ENCODE measurements at regions not wholly inside any gene's neighbourhood (a gene's known extent, or its start where the extent isn't known, plus 50 kb on each side); places are given as distances from the start of the nearest gene placed in this dataset.
"Not testable (repeated sequence)": the region's sequence is repeated elsewhere in the genome, so short reads cannot be mapped to it uniquely, and the experiment has no call there.

GRCh38 chrX:150270622-150271021 is 92.5 kb upstream of the MAMLD1 start:
- no peaks in the 10 kb centered on the region for H3K36me3 ChIP-seq
- H3K27me3 ChIP-seq (replicated peaks) = no peaks in the 10 kb centered on the region
- no peaks in the 10 kb centered on the region for H3K9me3 ChIP-seq (replicated peaks)
- no peaks in the 10 kb centered on the region for H3K4me1 ChIP-seq (replicated peaks)
- H3K27ac ChIP-seq = no peak overlapping the region
- DNase-seq (ENCODE audit: low read depth in 1 of 2, low spot score in 2 of 2) = no peak
- no peak overlapping the region for H3K4me3 ChIP-seq

GRCh38 chrX:150273575-150274294 is 89.4 kb upstream of the MAMLD1 start:
- H3K27me3 ChIP-seq (replicated peaks); H3K27ac ChIP-seq; H3K4me1 ChIP-seq (replicated peaks); H3K36me3 ChIP-seq; H3K9me3 ChIP-seq (replicated peaks); DNase-seq (ENCODE audit: low read depth in 1 of 2, low spot score in 2 of 2); H3K4me3 ChIP-seq: not testable (repeated sequence)

- Histone ChIP-seq H3K27me3 (replicated peaks) (no peaks in the 10 kb centered on the region), H3K9me3 (replicated peaks) (no peaks in the 10 kb centered on the region), H3K4me1 (replicated peaks) (no peaks in the 10 kb centered on the region), H3K4me3 (no peak overlapping the region), H3K27ac (no peak overlapping the region), H3K36me3 (no peaks in the 10 kb centered on the region)
- no peak for DNase-seq (ENCODE audit: low read depth in 1 of 2, low spot score in 2 of 2)
These were observed 80.2 kb upstream of the MAMLD1 start for GRCh38 chrX:150282953-150283352.

GRCh38 chrX:150291014-150291413 is 72.1 kb upstream of the MAMLD1 start:
- no peak for DNase-seq (ENCODE audit: low read depth in 1 of 2, low spot score in 2 of 2)
- Histone ChIP-seq H3K27me3 (replicated peaks) (no peaks in the 10 kb centered on the region), H3K4me3 (no peak overlapping the region), H3K36me3 (no peaks in the 10 kb centered on the region), H3K27ac (no peak overlapping the region), H3K4me1 (replicated peaks) (no peaks in the 10 kb centered on the region), H3K9me3 (replicated peaks) (no peaks in the 10 kb centered on the region)

- H3K4me1 ChIP-seq (replicated peaks) = peaks cover 3% of the 10 kb centered on the region; the same call in 1 of the 2 replicates
- no peaks in the 10 kb centered on the region for H3K9me3 ChIP-seq (replicated peaks)
- H3K27me3 ChIP-seq (replicated peaks) = no peaks in the 10 kb centered on the region
- no peak overlapping the region for H3K4me3 ChIP-seq
- no peak overlapping the region for H3K27ac ChIP-seq
- H3K36me3 ChIP-seq = no peaks in the 10 kb centered on the region
- no peak for DNase-seq (ENCODE audit: low read depth in 1 of 2, low spot score in 2 of 2)
These were observed 69.7 kb upstream of the MAMLD1 start for GRCh38 chrX:150293311-150294013.

- peak in 1 of 2 experiments; percentile 11 for DNase-seq (ENCODE audit: low read depth in 1 of 2, low spot score in 2 of 2)
These were observed 64.1 kb upstream of the MAMLD1 start for GRCh38 chrX:150298841-150299551.

GRCh38 chrX:150299579-150299978 is 63.5 kb upstream of the MAMLD1 start:
- DNase-seq (ENCODE audit: low read depth in 1 of 2, low spot score in 2 of 2) = no peak
- no peaks in the 10 kb centered on the region for H3K27me3 ChIP-seq (replicated peaks)
- H3K36me3 ChIP-seq = no peaks in the 10 kb centered on the region

More at GRCh38 chrX:150298841-150299551, 64.1 kb upstream of the MAMLD1 start:
- Histone ChIP-seq H3K4me3 (no peak overlapping the region), H3K4me1 (replicated peaks) (peaks cover 9% of the 10 kb centered on the region; the same call in 1 of the 2 replicates), H3K36me3 (no peaks in the 10 kb centered on the region), H3K27me3 (replicated peaks) (no peaks in the 10 kb centered on the region), H3K27ac (no peak overlapping the region), H3K9me3 (replicated peaks) (no peaks in the 10 kb centered on the region)

GRCh38 chrX:150303386-150304097 is 59.6 kb upstream of the MAMLD1 start:
- Histone ChIP-seq H3K4me3 (no peak overlapping the region), H3K9me3 (replicated peaks) (no peaks in the 10 kb centered on the region), H3K27me3 (replicated peaks) (no peaks in the 10 kb centered on the region), H3K36me3 (no peaks in the 10 kb centered on the region), H3K4me1 (replicated peaks) (peaks cover 5% of the 10 kb centered on the region; the same call in 1 of the 2 replicates), H3K27ac (no peak overlapping the region)
- no peak for DNase-seq (ENCODE audit: low read depth in 1 of 2, low spot score in 2 of 2)

More at GRCh38 chrX:150299579-150299978, 63.5 kb upstream of the MAMLD1 start:
- peaks cover 9% of the 10 kb centered on the region; the same call in 1 of the 2 replicates for H3K4me1 ChIP-seq (replicated peaks)
- H3K27ac ChIP-seq = no peak overlapping the region
- H3K4me3 ChIP-seq = no peak overlapping the region
- no peaks in the 10 kb centered on the region for H3K9me3 ChIP-seq (replicated peaks)

- Histone ChIP-seq H3K27ac (no peak overlapping the region), H3K4me3 (no peak overlapping the region), H3K36me3 (no peaks in the 10 kb centered on the region), H3K4me1 (replicated peaks) (no peaks in the 10 kb centered on the region), H3K27me3 (replicated peaks) (no peaks in the 10 kb centered on the region), H3K9me3 (replicated peaks) (no peaks in the 10 kb centered on the region)
- DNase-seq (ENCODE audit: low read depth in 1 of 2, low spot score in 2 of 2) = no peak
These were observed 57.1 kb upstream of the MAMLD1 start for GRCh38 chrX:150306002-150306401.

- DNase-seq (ENCODE audit: low read depth in 1 of 2, low spot score in 2 of 2) = no peak
- Histone ChIP-seq H3K4me1 (replicated peaks) (no peaks in the 10 kb centered on the region), H3K4me3 (no peak overlapping the region), H3K9me3 (replicated peaks) (no peaks in the 10 kb centered on the region), H3K27me3 (replicated peaks) (no peaks in the 10 kb centered on the region), H3K36me3 (no peaks in the 10 kb centered on the region), H3K27ac (no peak overlapping the region)
These were observed 55.1 kb upstream of the MAMLD1 start for GRCh38 chrX:150308041-150308440.

GRCh38 chrX:150308532-150309157 is 54.5 kb upstream of the MAMLD1 start:
- Histone ChIP-seq H3K9me3 (replicated peaks) (no peaks in the 10 kb centered on the region), H3K4me1 (replicated peaks) (no peaks in the 10 kb centered on the region), H3K27me3 (replicated peaks) (no peaks in the 10 kb centered on the region), H3K4me3 (no peak overlapping the region), H3K36me3 (no peaks in the 10 kb centered on the region), H3K27ac (no peak overlapping the region)
- DNase-seq (ENCODE audit: low read depth in 1 of 2, low spot score in 2 of 2) = no peak

GRCh38 chrX:150310417-150310816 is 52.7 kb upstream of the MAMLD1 start:
- Histone ChIP-seq H3K4me1 (replicated peaks) (no peaks in the 10 kb centered on the region), H3K27ac (no peak overlapping the region)
- DNase-seq (ENCODE audit: low read depth in 1 of 2, low spot score in 2 of 2) = no peak

GRCh38 chrX:150310881-150311280 is 52.2 kb upstream of the MAMLD1 start:
- H3K27me3 ChIP-seq (replicated peaks) = no peaks in the 10 kb centered on the region

More at GRCh38 chrX:150310417-150310816, 52.7 kb upstream of the MAMLD1 start:
- no peaks in the 10 kb centered on the region for H3K9me3 ChIP-seq (replicated peaks)
- no peaks in the 10 kb centered on the region for H3K27me3 ChIP-seq (replicated peaks)
- H3K4me3 ChIP-seq = no peak overlapping the region
- H3K36me3 ChIP-seq = no peaks in the 10 kb centered on the region

More at GRCh38 chrX:150310881-150311280, 52.2 kb upstream of the MAMLD1 start:
- Histone ChIP-seq H3K9me3 (replicated peaks) (no peaks in the 10 kb centered on the region), H3K4me1 (replicated peaks) (no peaks in the 10 kb centered on the region), H3K4me3 (no peak overlapping the region), H3K27ac (no peak overlapping the region), H3K36me3 (no peaks in the 10 kb centered on the region)
- no peak for DNase-seq (ENCODE audit: low read depth in 1 of 2, low spot score in 2 of 2)
